Coronary artery (tissue), 2 donors: ENCODE measurements at regions not wholly inside any gene's neighbourhood (a gene's known extent, or its start where the extent isn't known, plus 50 kb on each side); places are given as distances from the start of the nearest gene placed in this dataset.

ENCODE experiments used
- DNase-seq: peaks from one replicate; pipeline ENCODE4 v3.0.0-alpha.2; 2017; ENCODE audit warnings: low spot score
- H3K27ac ChIP-seq, 2 donors: fragments of 200-600 bp; sonication (generic); one replicate each; pipeline ENCODE4 v1.5.1; 2016 to 2019
- H3K4me3 ChIP-seq: fragments of 200-600 bp; sonication (generic); 2 replicates; pipeline ENCODE4 v1.5.1; 2016; ENCODE audit warnings: mild to moderate bottlenecking, moderate library complexity
- CTCF ChIP-seq: fragments of 200-600 bp; sonication (generic); IDR thresholded peaks from one replicate; pipeline ENCODE4 v1.5.1; 2019; ENCODE audit warnings: antibody characterized with exemption

GRCh38 chr12:67819902-67820301, 169.3 kb upstream of the IFNG-AS1 start:
- DNase-seq = no peak
- Histone ChIP-seq H3K4me3 (no peak overlapping the region), H3K27ac (no peak overlapping the region)
- TF ChIP-seq CTCF = no peak

GRCh38 chr12:67820694-67821093, 168.6 kb upstream of the IFNG-AS1 start:
- no peak overlapping the region for H3K4me3 ChIP-seq
- peak overlapping the region in 1 of 2 donors; percentile 33 for H3K27ac ChIP-seq
- no peak for DNase-seq
- no peak for TF ChIP-seq CTCF

- H3K4me3 ChIP-seq = no peak overlapping the region
- DNase-seq = no peak
- TF ChIP-seq CTCF = no peak
- H3K27ac ChIP-seq = no peak overlapping the region
These were observed 166.4 kb upstream of the IFNG-AS1 start for GRCh38 chr12:67822826-67823225.

- TF ChIP-seq CTCF = no peak
- Histone ChIP-seq H3K27ac (peak overlapping the region; percentile 31 to 90), H3K4me3 (no peak overlapping the region)
- no peak for DNase-seq
These were observed 163.1 kb upstream of the IFNG-AS1 start for GRCh38 chr12:67826148-67826547.

GRCh38 chr12:67826946-67827720, 162.1 kb upstream of the IFNG-AS1 start:
- no peak for TF ChIP-seq CTCF
- DNase-seq = no peak
- H3K4me3 ChIP-seq = peak overlapping the region; percentile 65

GRCh38 chr12:67827820-67828383, 161.3 kb upstream of the IFNG-AS1 start:
- DNase-seq = no peak
- Histone ChIP-seq H3K27ac (peak overlapping the region; percentile 82 to 90), H3K4me3 (peak overlapping the region; percentile 65)
- TF ChIP-seq CTCF = no peak

More at GRCh38 chr12:67826946-67827720, 162.1 kb upstream of the IFNG-AS1 start:
- H3K27ac ChIP-seq = peak overlapping the region; percentile 82 to 90

- no peak overlapping the region for H3K27ac ChIP-seq
- DNase-seq = no peak
- H3K4me3 ChIP-seq = no peak overlapping the region
- no peak for TF ChIP-seq CTCF
These were observed 159.4 kb upstream of the IFNG-AS1 start for GRCh38 chr12:67829896-67830295.
